Brain pericyte (primary cell): ENCODE measurements at regions not wholly inside any gene's neighbourhood (a gene's known extent, or its start where the extent isn't known, plus 50 kb on each side); places are given as distances from the start of the nearest gene placed in this dataset.
"Not testable (repeated sequence)": the region's sequence is repeated elsewhere in the genome, so short reads cannot be mapped to it uniquely, and the experiment has no call there.

Experiments used
- DNase-seq: peaks from one replicate; pipeline ENCODE4 v3.0.0-alpha.2; 2012; ENCODE audit warnings: low read depth, low spot score

DNA sequence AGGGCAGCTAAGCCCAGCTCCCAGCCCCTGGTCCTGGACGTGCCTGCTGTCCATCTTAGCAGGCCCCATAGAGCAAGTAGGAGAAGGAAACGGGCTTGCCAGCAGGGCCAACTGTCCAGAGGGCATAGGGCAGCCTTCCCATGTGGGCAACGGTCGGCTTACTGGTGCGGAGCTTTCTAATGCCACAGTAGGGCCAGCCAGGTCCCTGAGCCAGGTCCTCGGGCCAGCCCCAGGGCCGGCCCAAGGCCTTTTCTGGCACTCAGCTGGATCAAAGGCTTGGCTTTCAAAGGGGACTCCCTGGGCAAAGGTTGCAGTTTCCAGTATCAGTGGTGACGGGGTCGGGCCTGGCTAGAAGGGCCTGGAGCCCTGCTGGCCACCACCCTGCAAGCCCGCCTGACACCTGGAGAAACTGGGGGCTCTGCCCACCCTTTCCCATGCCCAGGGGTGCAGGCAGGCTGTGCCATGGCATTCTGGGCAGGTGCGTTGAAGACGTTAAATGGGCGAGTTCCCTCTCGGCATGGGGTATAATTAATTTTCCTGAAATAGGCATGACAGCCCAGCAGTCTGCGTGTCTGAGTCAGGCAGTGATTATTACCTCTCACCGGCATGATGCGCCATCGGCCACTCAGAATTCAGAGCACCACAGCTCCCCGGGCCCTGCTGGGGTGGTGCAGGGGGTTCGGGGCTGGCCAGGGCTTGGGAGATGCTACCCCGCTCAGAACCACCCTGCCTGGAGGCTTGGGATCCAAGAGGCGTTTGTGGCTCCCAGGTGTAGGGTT is 4387.3 kb upstream of the TPTE start:
- not testable (repeated sequence) for DNase-seq

DNA sequence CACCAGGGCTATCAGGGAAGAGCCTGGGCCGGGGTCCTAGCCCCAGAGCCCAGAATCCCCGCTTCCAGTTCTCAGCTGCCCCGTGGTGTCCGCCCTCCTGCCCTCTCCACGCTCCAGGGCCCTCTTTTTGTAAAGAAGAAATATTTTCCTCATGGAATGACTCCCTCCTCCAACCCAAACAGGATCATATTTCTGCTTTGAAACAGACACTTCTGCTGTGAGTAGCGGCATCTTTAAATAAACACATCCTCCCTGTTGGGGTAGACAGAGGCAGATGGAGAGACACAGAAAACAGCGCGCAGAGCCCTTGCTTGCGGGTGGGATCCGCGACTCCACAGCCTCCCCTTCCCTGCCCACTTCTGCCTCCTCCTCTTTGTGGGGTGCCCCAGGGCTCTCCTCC is 4384.7 kb upstream of the TPTE start:
- not testable (repeated sequence) for DNase-seq

DNA sequence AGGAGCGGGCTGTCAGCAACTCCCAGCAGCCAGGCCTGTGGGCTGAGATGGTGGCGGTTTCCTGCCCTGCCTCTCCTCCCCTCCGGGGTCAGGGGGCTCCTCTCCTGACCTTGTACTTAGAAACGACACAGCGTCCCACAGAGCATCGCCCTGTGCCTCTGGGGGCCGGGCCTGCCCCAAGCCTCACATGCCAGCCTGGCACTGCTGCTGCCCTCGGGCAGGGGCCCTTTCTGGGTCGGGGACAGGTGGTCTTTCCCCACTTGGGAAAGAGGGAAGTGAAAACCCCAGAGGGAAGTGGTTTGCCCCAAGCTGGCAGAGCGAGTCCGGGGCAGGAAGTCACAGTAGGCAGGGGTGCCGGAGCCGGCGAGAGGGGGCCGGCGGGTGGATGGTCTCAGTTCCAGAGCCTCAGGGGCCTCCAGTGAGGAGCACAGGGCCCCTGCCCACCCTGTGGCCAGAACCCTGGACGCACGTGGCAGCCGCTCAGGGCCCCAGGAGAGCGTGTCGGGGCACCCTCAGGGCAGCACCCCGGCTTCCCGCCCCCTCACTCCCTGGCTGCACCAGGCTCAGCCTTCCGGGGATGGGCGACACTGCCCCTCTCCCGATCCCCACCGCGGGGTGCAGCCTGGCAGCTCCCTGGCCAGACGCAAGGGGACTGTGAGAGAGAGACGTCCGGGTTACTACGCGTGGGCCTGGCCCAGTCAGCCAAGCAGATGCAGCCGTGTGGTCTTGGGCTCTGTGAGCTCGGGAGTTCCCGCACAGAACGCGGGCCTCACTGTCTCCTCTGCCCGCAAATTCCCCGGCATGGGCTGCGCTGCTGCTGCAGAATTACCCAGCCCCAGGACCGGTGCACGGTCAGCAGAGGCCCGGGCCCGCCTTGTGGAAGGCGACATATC is 4382.9 kb upstream of the TPTE start:
- not testable (repeated sequence) for DNase-seq

- DNase-seq: not testable (repeated sequence)
Measured at GRCh38 chr21:6139331-6139730, 4382.1 kb upstream of the TPTE start.

DNA sequence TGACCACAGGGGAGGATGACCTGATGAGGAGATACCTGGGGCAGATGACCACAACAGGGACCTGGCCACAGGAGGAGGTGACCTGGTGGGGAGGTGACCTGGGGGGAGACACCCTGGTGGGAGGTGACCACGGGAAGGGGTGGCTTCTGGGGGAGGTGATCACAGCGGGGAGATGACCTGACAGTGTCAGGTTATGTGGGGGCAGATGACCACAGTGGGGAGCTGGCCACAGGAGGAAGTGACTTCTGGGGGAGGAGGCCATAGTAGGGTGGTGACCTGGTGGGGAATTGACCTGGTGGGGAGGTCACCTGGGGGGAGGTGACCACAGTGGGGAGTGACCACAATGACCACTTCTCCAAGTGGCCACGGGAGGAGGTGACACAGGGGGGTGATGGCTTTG is 4381.5 kb upstream of the TPTE start:
- DNase-seq: not testable (repeated sequence)

DNA sequence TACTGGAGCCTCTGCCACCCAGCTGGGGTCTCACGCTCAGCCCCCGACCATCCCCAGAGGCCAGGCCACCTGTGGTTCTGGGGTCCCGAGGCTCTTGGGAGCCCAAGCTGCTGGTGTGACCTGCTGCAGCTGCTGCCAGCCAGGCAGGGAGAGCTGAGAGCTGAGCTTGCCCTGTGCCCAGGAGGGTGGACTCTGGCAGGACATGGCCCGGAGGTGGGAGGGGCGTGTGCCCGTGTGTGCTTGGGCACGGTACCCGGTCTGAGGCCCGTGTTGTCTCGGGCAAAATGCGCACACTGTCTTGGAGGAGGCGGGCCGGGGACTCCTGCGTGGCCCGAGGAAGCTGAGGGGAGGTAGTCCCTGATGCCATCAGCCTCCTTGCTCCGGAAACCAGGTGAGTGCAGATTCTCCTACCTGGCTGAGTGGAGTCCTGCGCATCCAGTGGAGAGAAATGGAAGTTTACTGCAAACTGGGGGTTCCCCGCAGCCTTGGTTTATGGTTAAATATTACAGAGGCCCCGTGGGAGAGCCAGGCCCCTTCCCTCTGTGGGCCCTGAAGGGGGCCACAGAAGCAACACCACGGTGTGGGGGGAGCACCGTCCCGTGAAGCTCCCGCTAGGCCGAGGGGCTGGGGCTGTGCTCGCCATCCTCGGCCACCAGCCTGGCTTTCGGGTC is 4380.8 kb upstream of the TPTE start:
- DNase-seq: not testable (repeated sequence)

GRCh38 chr21:6141138-6141474 is 4380.3 kb upstream of the TPTE start:
- not testable (repeated sequence) for DNase-seq

GRCh38 chr21:6153154-6153553 is 4368.2 kb upstream of the TPTE start:
- not testable (repeated sequence) for DNase-seq

- DNase-seq: not testable (repeated sequence)
Measured at GRCh38 chr21:6154524-6155320, 4366.7 kb upstream of the TPTE start.

GRCh38 chr21:6156712-6157389 is 4364.5 kb upstream of the TPTE start:
- not testable (repeated sequence) for DNase-seq

GRCh38 chr21:6157515-6157914 is 4363.9 kb upstream of the TPTE start:
- not testable (repeated sequence) for DNase-seq

- DNase-seq: not testable (repeated sequence)
Measured at GRCh38 chr21:6158171-6158570, 4363.2 kb upstream of the TPTE start.
